ENCODE measurements at regions not wholly inside any gene's neighbourhood (a gene's known extent, or its start where the extent isn't known, plus 50 kb on each side); places are given as distances from the start of the nearest gene placed in this dataset.
"Not testable (repeated sequence)": the region's sequence is repeated elsewhere in the genome, so short reads cannot be mapped to it uniquely, and the experiment has no call there.

- DNase-seq (ENCODE audit: low spot score), result not testable (repeated sequence)
Observed at GRCh38 chr2:166743482-166743881, 144.8 kb upstream of the XIRP2 start.

DNA sequence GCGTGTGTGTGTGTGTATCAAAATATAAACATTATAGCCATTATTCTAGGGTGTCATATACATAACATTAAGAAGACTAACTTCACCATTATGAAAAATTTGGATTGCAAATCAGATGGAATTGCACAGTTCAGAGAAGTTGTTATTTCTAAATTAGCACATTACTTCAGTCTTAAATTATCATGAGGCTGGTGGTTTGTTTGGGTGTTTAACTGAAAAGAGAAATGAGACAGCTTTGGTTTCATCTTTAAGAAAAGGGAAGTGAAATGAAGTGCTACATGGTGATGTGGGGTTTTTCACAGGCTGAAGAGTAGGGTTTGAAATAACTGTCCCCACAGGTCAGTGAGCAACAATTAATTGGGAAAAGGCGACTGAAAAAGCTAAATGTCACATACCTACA, 161.2 kb upstream of the XIRP2 start:
- no peak for DNase-seq (ENCODE audit: low spot score)

DNA sequence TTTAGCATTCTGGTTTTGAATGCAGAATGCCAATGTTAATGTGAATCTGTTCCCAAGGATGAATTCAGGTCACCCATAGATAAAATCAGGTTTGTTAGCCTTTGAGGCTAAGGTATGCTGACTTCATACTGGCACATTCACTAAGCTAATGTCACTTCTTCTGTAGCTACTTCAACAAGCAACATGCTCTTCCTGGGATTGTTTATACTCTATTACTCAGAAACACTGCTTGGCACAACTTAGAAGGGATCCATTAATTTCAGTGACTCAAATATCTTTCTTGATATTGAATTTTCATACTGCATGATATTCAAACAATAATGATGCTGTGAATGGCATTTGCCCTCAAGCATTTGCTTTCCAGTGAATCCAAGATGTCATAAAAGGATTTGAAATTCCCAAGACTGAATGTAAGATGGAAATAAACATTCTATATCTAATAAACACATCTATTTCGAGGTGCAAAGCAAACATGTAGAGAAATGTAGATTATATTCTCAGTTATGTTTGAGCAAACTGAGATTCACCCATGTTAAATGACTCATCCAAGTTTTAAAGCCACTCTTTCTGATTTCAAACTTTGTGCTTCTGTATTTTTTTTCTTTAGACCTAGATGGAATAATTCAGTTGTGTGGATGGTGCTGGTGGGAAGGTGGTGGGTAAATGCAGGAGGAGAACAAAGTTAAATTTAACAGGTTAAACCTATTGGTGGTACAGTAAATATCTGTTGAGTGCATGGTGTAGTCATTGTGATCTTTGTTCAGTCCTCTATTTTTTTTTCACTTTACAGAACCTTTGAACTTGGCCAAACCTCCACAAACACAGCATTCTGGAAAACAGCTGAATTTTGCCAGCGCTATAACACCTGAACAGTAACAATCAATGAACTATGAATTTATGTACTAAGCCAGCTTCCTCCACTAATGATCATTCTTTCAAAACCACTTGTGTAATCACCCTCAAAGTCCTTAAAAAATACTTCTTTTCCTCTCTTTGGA, 162.1 kb upstream of the XIRP2 start:
- DNase-seq (ENCODE audit: low spot score), result no peak

DNA sequence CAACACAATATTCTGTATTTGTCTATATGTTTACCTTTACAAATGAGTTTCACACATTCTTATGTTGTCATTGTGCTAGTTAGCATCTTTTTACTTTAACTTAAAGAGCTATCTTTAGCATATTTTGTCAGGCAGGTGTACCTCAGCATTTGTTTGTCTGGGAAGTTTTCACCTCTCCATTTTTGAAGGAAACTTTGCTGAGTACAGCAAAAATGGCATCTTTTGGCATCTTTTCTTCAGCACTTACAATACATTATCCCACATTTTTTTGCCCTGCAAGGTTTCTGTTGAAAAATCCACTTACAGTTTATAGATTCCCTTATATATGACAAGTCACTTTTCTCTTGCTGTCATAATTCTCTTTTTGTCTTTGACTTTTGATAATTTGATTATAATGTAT, 171.3 kb upstream of the XIRP2 start:
- DNase-seq (ENCODE audit: low spot score), result no peak

GRCh38 chr2:166700079-166700478, 188.2 kb upstream of the XIRP2 start:
- no peak for DNase-seq (ENCODE audit: low spot score)

- DNase-seq (ENCODE audit: low spot score), result no peak
Observed at GRCh38 chr2:166695154-166695553, 193.1 kb upstream of the XIRP2 start.

DNA sequence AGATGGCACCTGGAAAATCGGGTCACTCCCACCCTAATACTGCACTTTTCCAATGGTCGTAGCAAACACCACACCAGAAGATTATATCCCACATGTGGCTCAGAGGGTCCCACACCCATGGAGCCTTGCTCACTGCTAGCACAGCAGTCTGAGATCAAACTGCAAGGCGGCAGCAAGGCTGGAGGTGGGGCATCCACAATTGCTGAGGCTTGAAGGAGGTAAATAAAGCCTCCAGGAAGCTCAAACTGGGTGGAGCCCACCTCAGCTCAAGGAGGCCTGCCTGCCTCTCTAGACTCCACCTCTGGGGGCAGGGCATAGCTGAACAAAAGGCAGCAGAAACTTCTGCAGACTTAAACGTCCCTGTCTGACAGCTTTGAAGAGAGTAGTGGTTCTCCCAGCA, 192.0 kb upstream of the SCN7A start:
- DNase-seq (ENCODE audit: low spot score), result not testable (repeated sequence)

- DNase-seq (ENCODE audit: low spot score), result no peak
Observed at GRCh38 chr2:166677996-166678395, 183.9 kb upstream of the SCN7A start.

DNA sequence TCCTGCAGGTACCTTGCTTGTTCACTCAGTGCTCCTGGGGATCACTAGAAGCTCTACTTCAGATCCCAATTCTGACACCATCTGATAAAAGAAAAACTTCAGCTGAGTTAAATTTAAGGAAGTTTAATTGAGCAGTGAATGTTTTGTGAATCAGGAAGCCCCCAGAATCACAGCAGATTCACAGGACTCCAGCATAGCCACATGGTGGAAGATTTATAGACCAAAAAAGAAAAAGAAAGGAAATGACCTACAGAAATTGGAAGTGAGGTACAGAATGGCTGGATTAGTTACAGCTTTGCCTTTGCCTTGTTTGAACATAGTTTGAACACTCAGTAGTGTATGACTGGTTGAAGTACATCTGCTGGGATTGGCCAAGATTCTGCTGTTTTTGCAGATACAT, 182.7 kb upstream of the SCN7A start:
- DNase-seq (ENCODE audit: low spot score), result no peak

DNA sequence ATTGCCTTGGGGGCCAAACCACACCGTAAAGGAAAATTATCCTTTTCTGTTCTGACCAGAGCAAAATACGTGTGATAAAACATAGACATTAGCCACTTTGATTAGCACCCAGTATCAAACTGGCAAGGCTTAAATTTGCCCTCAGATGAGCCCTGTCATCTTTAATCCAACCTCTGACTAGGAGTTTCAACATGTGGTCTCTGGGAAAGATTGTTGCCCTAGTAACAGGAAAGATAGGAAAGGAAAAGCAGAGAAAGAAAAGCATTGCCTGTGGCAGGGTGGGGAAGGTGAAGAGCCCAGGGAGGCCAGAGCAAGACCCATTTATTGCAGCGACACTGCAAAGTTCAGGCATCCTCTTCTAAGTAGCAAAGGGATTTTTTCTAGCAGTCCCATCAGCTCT, 181.5 kb upstream of the SCN7A start:
- DNase-seq (ENCODE audit: low spot score), result no peak

DNA sequence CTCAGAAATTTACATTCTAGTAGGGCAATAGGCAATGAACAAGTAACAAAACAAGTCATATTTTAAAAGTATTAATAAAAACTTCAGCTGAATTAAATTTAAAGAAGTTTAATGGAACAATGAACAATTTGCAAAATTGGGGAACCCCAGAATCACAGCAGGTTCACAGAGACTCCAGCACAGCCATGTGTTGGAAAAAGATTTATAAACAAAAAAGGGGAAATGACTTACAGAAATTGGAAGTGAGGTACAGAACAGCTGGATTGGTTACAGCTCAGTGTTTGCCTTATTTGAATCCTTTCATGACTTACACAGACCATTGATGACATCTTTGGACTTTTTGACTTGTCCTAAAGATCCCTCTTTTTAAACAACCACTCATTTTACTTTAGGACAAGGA, 179.9 kb upstream of the SCN7A start:
- no peak for DNase-seq (ENCODE audit: low spot score)

- DNase-seq (ENCODE audit: low spot score), result no peak
Observed at GRCh38 chr2:166671801-166672200, 177.8 kb upstream of the SCN7A start.

- no peak for DNase-seq (ENCODE audit: low spot score)
Observed at GRCh38 chr2:166671235-166671634, 177.2 kb upstream of the SCN7A start.

GRCh38 chr2:166665991-166666940, 172.2 kb upstream of the SCN7A start:
- DNase-seq (ENCODE audit: low spot score), result no peak

GRCh38 chr2:166661824-166662223, 167.8 kb upstream of the SCN7A start:
- no peak for DNase-seq (ENCODE audit: low spot score)

GRCh38 chr2:166661391-166661790, 167.3 kb upstream of the SCN7A start:
- no peak for DNase-seq (ENCODE audit: low spot score)

DNA sequence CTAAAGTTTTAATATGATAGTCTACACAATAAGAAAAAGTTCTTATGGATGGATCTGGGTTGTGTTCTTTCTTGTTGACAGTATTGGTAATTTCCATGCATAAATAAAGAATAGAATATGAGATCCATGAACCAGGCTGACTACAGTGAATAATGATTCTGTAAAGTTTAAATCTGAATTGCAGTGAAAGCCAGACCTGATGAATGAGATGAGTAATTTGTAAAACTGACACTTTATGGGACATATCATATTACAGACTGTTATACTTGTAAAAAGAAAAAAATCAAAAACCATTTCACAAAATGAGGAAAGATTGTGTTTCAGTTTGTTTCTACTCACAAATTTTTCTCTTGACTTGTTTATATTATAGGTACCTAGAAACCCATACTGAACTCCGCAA, 164.9 kb upstream of the SCN7A start:
- no peak for DNase-seq (ENCODE audit: low spot score)

DNA sequence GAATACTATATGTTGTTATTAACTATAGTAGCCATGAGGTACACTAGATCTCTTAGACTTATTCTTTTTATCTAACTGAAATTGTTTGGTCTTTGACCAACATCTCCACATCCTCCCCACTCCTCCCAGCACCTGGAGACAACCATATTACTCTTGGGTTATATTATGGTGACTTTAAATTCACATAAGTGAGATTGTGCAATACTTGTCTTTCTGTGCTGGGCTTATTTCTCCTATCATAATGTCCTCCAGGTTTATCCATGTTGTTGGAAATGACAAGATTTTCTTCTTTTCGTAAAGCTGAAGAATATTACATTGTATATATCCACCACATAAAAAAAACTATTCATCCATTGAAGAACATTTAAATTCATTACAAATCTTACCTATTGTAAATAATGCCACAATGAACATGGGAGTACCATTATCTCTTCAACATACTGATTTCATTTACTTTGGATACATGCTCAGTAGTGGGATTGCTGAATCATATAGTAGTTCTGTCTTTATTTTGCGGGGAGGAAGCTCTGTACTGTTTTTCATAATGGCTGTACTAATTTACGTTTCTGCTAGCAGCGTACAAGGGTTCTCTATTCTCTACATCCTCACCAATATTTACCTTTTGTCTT, 159.2 kb upstream of the SCN7A start:
- no peak for DNase-seq (ENCODE audit: low spot score)

- DNase-seq (ENCODE audit: low spot score), result no peak
Observed at GRCh38 chr2:166651991-166652390, 157.9 kb upstream of the SCN7A start.

GRCh38 chr2:166651080-166651675, 157.1 kb upstream of the SCN7A start:
- no peak for DNase-seq (ENCODE audit: low spot score)

DNA sequence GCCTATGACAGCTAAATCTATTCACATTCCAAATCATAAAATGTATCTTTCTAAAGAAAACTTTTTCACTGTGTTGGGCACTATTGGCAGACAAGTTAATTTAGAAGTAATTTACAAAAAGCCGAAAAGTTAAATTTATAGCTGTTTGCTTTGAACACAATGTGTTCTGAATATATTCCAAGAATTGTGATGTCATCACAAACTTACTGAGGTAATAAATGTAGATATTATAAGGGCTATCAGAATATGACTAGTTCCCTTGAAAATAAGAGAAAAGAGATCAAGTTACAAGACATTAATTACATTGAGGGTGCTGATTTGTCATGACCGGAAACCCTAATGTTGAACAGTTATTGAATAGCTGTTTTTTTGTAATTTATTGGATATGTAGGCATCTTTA, 153.9 kb upstream of the SCN7A start:
- no peak for DNase-seq (ENCODE audit: low spot score)

DNA sequence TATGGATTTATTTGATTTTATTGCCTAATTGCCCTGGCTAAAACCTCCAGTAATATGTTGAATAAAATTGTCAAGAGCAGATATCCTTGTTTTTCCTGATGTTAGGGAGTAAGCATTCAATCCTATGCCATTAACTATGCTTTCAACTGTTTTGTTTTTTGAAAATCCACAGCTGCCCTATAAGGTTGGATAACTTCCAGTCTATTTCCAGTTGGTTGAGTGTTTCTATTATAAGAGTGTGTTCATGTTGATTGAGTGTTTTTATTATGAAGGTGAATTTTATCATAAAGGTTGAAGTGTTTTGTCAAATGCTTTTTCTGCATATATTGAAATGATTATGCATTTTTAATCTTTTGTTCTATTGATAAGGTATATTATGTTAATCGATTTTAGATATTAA, 149.9 kb upstream of the SCN7A start:
- DNase-seq (ENCODE audit: low spot score), result no peak
